ENCODE measurements at regions not wholly inside any gene's neighbourhood (a gene's known extent, or its start where the extent isn't known, plus 50 kb on each side); places are given as distances from the start of the nearest gene placed in this dataset.
"Not testable (repeated sequence)": the region's sequence is repeated elsewhere in the genome, so short reads cannot be mapped to it uniquely, and the experiment has no call there.

DNA sequence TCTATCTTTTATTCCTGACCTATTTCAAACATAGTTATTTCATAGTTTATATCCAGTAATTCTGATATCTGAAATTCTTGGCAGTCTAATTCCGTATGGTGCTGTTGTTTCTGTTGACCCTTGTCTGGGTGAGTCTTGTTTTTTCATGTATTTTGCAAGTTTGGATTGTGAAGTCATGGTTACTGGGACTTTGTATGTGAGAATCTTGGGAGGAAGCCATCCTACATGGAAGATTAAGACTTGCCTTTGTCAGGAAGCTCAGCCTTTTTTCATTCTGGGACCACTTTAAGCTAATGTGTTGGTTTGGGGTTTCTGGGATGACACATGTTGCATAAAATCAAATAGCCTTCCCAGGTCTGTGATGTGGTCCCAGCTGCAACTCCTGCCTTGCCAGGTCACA lies 191.6 kb upstream of the E2F7 start:
- ATAC-seq (peak; percentile 71), DNase-seq (no peak)
- intact Hi-C loops (cut with micrococcal nuclease), result no loop called here

DNA sequence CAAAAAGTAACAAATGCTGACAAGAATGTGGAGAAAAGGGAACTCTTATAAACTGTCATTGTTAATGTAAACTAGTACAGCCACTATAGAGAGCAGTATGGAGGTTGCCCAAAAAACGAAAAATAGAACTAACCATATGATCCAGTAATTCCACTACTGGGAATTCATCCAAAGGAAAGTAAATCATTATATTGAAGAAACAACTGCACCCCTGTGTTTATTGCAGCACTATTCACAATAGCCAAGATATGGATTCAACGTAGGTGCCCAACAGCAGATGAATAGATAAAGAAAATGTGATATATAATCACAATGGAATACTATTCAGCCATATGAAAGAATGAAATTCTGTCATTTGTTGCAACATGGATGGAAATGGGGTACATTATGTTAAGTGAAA lies 188.0 kb upstream of the E2F7 start:
- ATAC-seq (no peak), DNase-seq (no peak)
- intact Hi-C loops (cut with micrococcal nuclease), result no loop called here

DNA sequence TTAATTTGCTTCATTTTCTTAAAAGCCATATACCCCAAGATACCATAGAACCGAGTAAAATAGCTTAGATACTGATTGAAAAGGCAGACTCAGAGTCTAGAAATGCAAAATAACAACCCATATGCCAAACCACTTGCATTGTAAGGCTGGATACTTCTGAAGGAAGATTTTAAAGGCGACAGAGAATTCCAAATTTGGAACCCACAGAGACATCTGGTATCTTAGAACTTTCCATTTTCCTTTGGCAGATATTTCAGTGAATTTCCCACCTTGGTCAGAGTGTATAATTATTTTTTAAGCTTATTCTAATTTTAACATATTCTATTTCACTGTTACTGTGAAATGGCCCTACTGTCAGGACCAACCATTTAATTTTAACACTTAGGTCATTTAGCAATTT lies 186.4 kb upstream of the E2F7 start:
- intact Hi-C loops (cut with micrococcal nuclease), result no loop called here
- ATAC-seq, result no peak
- no peak for DNase-seq

DNA sequence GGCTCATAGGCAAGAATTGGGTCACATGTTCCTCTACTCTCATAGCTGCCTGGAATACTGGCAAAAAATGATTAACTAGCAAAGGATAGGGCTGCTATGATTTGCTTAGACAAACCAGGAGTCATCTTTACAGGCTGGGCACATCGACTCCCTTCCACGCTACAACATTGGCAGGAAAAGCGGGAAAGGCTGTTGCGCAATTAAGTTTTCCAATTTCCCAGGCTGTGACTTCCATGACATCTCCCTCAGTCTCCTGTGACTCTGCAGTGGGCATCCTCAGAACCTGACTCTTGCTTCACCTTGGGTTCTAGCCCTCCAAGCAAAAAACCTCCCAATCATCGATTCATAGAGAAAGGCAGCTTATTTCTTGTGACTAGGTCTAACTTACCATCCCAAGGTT lies 184.5 kb upstream of the E2F7 start:
- ATAC-seq (no peak), DNase-seq (no peak)
- intact Hi-C loops (cut with micrococcal nuclease), result no loop called here

DNA sequence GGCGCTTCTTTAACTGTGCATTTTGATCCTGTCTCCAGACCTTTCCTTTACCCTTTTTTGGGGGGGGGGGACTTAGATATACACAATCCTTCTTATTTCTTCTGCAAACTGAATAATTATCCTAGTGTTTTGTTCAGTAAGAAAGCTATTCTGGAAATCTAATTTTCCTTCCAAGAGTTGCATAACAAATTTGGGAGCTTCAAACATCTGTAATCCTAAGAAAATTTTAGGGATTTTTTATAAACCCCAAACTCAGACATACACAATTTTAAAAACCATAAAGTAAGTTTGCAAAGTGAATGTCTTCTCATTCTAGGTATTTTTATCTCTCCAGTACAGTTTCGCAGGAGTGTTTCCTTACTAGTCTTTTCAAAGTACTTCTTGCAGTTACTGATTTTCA lies 182.7 kb upstream of the E2F7 start:
- DNase-seq, result no peak
- no peak for ATAC-seq
- intact Hi-C loops (cut with micrococcal nuclease), result no loop called here

DNA sequence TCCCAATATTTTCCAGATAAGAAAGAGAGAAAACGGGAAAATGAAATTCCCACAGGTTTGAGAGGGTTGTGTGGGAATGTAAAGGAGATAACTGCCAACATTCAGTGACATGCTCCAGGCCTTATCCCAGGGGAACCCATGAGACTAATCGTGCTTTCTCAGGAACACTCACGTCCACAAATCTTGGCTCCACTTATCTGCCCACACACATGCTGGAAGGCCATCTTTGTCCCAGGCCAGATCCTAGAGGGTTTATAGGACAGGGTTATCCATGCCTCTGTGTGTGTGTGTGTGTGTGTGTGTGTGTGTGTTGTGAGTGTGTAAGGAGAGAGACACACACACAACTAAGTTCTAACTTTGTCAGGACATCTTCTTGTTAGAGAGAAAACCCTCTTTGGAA lies 182.2 kb upstream of the E2F7 start:
- no peak for DNase-seq
- ATAC-seq, result peak; percentile 60
- intact Hi-C loops (cut with micrococcal nuclease), result no loop called here

DNA sequence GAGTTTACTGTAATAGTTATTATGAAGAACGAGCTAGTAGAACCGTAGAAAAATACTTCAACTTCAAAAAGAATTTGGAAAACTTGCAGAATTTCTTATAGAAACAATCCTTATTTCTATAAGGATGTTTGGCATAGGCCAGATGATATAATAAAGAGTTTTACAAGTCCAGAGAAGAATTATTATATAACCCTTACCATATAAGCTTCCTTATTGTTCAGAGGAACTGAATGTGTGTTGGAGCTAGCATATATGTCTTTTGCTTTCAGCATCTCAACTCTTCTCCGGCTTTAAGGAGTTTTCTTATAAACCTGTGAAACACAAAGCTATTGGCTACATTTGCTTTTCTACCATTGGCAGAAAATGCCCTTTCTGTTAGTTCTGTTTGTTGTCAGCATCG lies 178.0 kb upstream of the E2F7 start:
- intact Hi-C loops (cut with micrococcal nuclease), result no loop called here
- ATAC-seq, result no peak
- no peak for DNase-seq

DNA sequence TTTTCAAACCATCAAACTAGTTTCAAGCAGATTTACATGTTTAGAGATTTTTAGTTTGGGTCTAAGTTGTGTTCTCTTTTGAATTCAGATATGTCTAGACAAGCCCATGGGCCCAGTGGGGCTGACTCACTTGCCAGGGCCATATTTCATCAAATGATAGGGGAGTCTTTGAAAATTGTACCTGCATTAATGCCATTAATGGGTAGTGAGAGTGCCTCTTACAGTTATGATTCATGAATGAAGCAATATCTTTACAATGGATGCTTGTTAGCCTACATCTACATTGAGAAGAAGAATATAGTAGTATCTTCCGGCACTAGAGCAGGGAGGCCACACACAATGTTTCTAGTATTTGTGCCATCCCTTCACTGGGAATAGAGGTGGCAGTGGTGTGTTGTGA lies 174.2 kb upstream of the E2F7 start:
- no peak for DNase-seq
- intact Hi-C loops (cut with micrococcal nuclease), result no loop called here

DNA sequence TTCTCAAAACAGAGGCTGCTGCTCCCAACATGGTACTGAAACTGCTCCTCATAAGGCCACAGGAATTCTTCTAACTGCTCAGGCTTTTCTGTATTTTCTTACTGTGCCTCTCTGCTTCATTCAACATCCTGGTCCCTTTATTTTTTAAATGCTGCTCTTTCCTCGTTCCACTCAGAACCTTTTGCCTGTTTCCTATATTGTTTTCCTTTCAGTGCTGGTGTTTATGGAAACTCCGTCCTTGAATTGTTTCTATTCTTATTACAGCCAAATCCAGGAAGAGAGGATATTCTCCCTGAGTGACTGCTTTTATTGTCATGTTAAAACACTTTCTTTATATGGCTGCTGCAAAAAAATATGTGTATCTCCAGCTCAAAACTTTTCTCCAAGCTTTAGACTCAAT lies 173.0 kb upstream of the E2F7 start:
- DNase-seq (no peak), ATAC-seq (no peak)
- intact Hi-C loops (cut with micrococcal nuclease), result no loop called here

More for the DNA sequence above, 174.2 kb upstream of the E2F7 start:
- ATAC-seq, result no peak

DNA sequence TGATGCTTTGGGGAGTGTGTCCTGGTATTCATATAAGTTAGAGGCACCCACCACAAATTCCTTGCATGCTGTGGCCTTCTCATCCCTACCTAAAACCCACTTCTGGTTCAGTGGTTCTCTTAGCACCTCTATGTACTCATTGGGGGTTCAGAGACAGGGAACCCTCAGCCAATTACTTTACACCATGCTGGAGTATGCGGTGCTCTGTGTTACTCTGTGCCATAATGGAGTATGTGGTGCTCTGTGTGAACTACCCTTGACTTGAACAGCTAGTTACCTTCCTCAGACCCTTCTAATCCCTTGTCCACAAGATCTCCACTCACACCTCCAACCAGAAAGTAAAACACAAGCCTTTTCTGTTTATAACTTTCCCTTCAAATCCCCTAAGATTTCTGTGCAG lies 172.5 kb upstream of the E2F7 start:
- intact Hi-C loops (cut with micrococcal nuclease), result no loop called here
- ATAC-seq (no peak), DNase-seq (no peak)

DNA sequence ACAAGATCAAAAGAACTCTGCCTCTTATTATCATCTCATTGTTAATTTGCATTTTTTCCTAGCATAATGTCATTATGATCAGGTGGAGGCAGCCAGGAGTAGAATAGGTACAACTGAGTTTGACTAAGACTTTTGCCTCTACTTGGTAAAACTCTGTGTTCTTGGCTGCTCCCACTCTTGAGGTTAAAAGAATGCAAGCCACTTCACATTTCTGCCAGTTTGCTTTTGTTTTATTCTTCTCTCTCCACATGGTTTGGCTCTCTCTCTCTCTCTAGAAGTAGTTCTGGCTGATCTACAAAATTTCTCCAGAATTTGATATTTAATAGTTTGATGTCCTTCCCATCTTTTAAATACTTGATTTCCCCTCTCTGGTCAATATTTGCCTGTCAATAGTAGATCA lies 170.7 kb upstream of the E2F7 start:
- DNase-seq (no peak), ATAC-seq (no peak)
- intact Hi-C loops (cut with micrococcal nuclease), result no loop called here

DNA sequence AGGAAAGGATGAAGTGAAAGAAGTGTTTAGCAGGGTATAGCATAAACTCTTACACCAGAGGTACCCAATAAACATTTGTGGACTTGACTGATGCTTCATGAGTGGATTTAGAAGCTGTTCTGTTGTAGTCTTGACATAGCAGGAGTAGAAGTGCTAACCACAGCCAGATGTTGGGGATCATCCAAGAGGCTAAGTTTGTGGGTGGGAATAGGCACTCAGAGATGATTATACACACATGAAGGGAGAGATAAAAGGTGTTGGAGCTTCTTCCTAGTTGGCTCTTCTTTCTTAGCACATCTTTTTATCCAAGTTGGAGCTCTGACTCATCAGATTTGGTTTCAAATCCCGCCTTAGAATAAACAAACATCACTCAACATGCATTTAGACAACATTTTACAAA lies 166.7 kb upstream of the E2F7 start:
- DNase-seq (no peak), ATAC-seq (peak; percentile 65)
- intact Hi-C loops (cut with micrococcal nuclease), result no loop called here

DNA sequence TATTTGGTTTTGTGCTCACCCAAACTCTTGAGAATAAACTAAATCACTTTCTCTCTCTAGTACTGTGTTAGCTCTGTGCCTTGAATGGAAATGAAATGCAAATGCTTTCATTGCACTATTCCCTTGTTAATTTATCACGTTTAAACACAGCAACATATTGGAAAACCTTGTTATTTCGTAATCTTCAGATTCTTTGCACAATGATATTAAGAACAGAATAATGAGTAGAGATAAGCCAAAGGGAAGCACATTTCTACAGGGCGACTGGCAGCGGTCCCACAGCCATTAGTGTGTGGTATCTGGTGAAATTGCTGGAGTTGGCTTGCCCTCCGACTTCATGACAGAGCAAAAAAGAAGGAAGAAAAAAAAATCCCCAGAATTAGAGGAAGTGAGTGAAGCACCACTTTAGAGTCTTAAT lies 166.1 kb upstream of the E2F7 start:
- intact Hi-C loops (cut with micrococcal nuclease), result no loop called here

DNA sequence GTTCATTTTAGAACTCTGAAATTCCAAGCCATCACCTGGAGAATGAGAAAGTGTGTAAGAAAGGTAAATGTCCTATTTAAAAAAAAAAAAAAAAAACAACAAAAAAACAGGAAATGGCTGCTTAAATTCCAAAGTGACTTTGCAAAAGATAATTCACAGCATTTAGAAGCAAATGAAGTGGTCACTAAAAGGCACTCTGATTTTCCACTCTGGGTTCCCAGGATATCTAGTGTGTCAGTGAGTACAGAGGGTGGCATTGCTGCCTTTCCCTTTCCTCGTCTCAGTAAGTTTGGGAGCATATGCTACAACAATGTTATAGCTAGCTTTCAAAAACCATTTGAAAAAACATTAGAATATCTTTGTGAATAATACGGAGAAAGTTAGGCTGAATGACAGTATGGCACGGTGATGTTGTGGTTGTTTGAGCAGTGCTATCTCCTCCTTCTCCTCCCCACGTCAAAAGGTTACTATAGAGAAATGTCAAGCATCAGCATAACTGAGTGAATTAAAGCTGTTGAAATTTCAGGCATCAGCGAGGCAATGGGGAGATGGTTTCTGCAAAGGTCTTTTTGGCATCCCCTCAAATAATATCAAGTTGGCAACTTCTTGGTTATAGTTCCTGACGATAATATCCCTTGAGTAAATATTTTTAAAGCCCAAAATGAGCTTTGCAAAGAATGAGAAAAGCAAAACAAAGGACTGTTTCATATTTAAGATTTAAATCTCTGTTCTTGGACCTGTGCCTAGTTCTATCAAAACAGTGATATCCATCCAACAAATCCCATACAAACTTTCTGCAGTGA lies 164.5 kb upstream of the E2F7 start:
- ATAC-seq (no peak), DNase-seq (no peak)
- intact Hi-C loops (cut with micrococcal nuclease), result no loop called here

More for the DNA sequence above, 166.1 kb upstream of the E2F7 start:
- ATAC-seq, result peak; percentile 94
- peak; percentile 85 for DNase-seq

DNA sequence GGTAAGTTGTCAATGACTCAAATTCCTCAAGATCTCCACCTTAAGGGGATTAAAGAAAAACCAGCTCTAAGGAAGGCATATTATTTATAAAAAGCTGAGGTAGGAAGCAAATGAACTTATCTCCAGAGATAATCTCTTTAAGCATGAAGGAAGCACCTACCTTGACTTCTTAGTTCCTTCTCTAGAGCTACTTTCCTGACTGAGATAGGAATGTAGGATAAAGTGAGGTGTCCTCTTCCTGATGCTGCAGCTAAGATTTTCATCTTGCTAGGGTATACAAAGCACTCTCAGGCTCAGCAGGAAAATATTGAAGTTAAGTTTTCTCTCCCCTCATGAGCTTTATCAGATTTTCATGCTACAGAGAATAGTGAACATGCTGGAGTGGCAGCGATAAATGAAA lies 163.0 kb upstream of the E2F7 start:
- intact Hi-C loops (cut with micrococcal nuclease), result no loop called here
- ATAC-seq (no peak), DNase-seq (no peak)

DNA sequence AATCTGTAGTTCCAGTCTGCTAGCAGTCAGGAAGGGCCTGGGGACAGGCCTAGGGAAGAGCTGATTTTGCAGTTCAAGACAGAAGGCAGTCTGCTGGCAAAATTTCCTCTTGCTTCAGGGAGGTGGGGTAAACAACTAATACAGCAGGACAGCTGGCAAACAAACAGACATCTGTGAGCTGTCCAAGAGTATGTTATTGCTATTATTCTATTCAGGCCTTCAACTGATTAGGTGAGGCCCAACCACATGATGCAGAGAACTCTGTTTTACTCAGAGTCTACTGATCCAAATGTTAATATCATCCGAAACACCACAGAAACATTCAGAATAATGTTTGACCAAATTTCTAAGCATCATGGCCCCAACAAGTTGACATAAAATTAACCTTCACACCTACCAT lies 161.0 kb upstream of the E2F7 start:
- intact Hi-C loops (cut with micrococcal nuclease), result no loop called here
- ATAC-seq (no peak), DNase-seq (no peak)

DNA sequence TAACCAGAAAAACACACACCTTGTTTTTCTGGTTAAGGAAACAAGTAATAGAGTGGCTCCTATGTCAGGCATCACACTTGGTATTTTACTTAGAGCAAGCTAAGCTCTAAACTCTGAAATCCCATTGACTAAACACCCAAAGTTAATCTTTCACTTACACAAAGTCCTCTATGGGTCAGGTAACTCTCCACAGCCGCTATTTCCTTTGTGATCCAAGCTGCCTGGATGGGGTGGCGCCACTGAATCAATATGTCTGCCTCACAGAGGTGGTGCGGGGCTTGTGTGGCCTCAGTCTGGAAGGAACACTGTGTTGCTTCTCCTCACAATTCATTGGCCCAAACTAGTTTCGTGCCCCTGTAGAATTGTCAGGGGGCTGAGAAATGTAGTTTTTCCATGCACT lies 160.0 kb upstream of the E2F7 start:
- ATAC-seq (no peak), DNase-seq (no peak)
- intact Hi-C loops (cut with micrococcal nuclease), result no loop called here

DNA sequence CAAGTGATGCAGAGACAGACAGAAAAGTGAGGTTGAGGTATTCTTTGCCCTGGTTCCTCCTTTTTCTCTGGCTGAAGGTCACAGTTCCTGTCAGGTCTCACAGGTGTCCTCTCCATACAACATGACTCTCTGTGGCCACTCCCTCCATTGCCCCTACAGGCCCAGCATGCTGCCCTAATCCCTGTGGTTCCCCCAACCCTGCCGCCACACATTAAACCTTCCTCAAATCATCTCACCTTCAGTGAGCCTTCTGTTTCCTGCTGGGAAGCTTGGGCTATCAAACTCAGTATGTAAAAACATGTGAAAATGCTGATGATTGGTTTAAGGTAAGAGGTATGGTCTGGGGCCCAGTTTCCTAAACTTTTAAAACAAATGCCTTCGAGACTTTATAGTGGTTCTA lies 159.0 kb upstream of the E2F7 start:
- ATAC-seq (no peak), DNase-seq (no peak)
- intact Hi-C loops (cut with micrococcal nuclease), result no loop called here

DNA sequence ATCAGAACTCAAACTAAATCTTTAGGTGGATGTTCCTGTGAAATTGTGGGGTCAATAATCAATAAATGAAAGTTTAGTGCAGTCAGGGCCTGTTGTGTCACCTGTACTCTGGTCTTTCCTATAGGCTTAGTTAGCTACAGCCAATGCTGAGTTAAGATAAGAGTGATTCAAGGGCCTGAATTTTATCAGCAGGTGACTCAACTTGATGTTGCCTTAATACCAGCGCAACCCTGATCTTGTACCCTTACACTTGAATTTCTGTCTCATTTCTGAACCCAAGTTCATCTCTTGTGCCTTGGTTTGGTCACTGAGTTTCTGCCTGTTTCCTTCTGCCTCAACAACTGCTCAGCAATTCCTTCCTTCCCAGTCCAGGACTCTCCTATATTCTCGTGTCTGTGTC lies 157.0 kb upstream of the E2F7 start:
- intact Hi-C loops (cut with micrococcal nuclease), result no loop called here
- ATAC-seq (no peak), DNase-seq (no peak)

DNA sequence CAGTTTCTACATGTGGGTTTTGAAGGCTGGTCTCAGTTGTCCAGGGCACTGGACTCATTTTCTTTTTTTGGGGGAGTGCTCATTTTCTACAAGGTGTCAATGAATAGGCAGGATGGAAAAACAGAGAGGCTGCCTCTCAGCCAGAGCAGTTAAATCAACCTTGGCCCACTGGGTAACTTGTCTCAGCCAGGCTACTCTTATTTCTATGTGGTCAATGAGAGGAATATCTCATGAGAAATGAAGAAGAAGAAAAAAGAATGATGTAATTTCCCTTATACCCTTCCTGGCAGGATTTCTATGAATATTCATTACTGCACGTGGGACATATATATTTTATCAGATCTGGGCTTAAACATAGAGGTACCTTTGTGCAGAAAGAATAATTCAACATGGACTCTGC lies 155.2 kb upstream of the E2F7 start:
- ATAC-seq (no peak), DNase-seq (no peak)
- intact Hi-C loops (cut with micrococcal nuclease), result no loop called here

DNA sequence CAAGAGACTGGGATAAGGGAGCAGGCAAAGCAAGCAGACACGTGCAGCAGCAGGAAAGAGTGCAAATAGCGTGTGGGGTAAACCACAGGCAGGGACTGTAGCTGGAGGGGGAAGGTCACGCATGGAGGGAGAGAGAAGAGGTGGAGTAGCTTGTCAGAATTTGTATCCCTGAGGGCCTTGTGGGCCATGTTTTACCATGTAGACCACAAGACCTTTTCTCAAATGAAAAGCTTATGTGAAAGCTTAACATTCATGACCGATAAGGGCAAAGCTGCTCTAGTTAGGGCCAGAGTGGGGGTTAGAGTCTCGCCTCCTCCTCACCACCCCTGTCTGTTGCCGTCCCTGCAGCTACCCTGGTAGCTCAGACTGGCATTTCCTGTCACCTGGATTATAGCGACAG lies 152.9 kb upstream of the E2F7 start:
- intact Hi-C loops (cut with micrococcal nuclease), result no loop called here
- ATAC-seq (no peak), DNase-seq (no peak)

DNA sequence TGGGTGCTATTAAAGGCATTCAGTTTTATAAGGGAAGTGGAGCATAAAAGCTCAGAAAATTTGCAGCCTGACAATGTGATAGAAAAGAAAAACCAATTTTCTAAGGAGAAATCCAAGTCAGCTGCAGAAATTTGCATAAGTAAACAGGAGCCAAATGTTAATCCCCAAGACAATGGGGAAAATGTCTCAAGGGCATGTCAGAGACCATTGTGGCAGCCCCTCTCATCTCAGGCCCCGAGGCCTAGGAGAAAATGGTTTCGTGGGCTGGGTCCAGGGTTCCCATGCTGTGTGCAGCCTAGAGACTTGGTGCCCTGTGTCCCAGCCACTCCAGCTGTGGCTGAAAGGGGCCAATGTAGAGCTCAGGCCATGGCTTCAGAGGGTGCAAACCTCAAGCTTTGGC lies 150.8 kb upstream of the E2F7 start:
- DNase-seq; intact Hi-C loops (cut with micrococcal nuclease); ATAC-seq: not testable (repeated sequence)

Measured in left ventricle myocardium superior (tissue), 1 donor.